ENCODE measurements at regions not wholly inside any gene's neighbourhood (a gene's known extent, or its start where the extent isn't known, plus 50 kb on each side); places are given as distances from the start of the nearest gene placed in this dataset.

- no peak for TF ChIP-seq MAX (IDR thresholded peaks at IDR 0.05)
- no peak for TF ChIP-seq CTCF (IDR thresholded peaks at IDR 0.05; ENCODE audit: control extremely low read depth in 1 of 3, insufficient read depth in 1 of 3, low read depth in 1 of 3, low read length in 3 of 3)
- TF ChIP-seq SRF (IDR thresholded peaks at IDR 0.05; ENCODE audit: low read depth, low read length) = no peak
- TF ChIP-seq ATF3 (IDR thresholded peaks at IDR 0.05; ENCODE audit: insufficient read depth, low read depth, low read length) = no peak
- TF ChIP-seq POLR2AphosphoS5 (IDR thresholded peaks at IDR 0.05; ENCODE audit: low read depth, low read length) = no peak
- no peak for TF ChIP-seq SP2 (IDR thresholded peaks at IDR 0.05; ENCODE audit: low read length)
- no peak for TF ChIP-seq E2F6 (IDR thresholded peaks at IDR 0.05)
- TF ChIP-seq CEBPB (IDR thresholded peaks at IDR 0.05; ENCODE audit: low read depth, low read length) = no peak
- no peak for TF ChIP-seq YY1 (IDR thresholded peaks at IDR 0.05; ENCODE audit: low read depth, low read length)
- no peak for TF ChIP-seq PHF8 (conservative IDR thresholded peaks at IDR 0.05; ENCODE audit: low read depth, low read length)
- TF ChIP-seq EGR1 (IDR thresholded peaks at IDR 0.05; ENCODE audit: borderline replicate concordance, low read depth, low read length) = no peak
- TF ChIP-seq CREB1 (IDR thresholded peaks at IDR 0.05) = no peak
These were observed 113.4 kb upstream of the ZBTB40 start for GRCh38 chr1:22338071-22338765.

All from H1 (cell line).